Activated naive CD8-positive, alpha-beta T cell treated with anti-CD3 and anti-CD28 coated beads, Interleukin-2, amount 50 U/mL, for 16 hours (primary cell): ENCODE measurements at regions not wholly inside any gene's neighbourhood (a gene's known extent, or its start where the extent isn't known, plus 50 kb on each side); places are given as distances from the start of the nearest gene placed in this dataset.
"Not testable (repeated sequence)": the region's sequence is repeated elsewhere in the genome, so short reads cannot be mapped to it uniquely, and the experiment has no call there.

Source experiments
- DNase-seq: peaks from one replicate; pipeline ENCODE4 v3.0.0-alpha.2; 2020; ENCODE audit warnings: low read depth, low spot score

GRCh38 chr2:11877764-11878163 lies 131.3 kb downstream of the LPIN1 start:
- no peak for DNase-seq

DNA sequence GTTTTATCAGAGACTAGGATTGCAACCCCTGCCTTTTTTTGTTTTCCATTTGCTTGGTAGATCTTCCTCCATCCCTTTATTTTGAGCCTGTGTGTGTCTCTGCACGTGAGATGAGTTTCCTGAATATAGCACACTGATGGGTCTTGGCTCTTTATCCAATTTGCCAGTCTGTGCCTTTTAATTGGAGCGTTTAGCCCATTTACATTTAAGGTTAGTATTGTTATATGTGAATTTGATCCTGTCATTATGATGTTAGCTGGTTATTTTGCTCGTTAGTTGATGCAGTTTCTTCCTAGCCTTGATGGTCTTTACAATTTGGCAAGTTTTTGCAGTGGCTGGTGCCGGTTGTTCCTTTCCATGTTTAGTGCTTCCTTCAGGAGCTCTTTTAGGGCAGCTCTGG lies 138.8 kb downstream of the LPIN1 start:
- DNase-seq = not testable (repeated sequence)

GRCh38 chr2:11886899-11887298 lies 140.5 kb downstream of the LPIN1 start:
- DNase-seq = not testable (repeated sequence)

GRCh38 chr2:11889101-11889850 lies 142.8 kb downstream of the LPIN1 start:
- DNase-seq = no peak

DNA sequence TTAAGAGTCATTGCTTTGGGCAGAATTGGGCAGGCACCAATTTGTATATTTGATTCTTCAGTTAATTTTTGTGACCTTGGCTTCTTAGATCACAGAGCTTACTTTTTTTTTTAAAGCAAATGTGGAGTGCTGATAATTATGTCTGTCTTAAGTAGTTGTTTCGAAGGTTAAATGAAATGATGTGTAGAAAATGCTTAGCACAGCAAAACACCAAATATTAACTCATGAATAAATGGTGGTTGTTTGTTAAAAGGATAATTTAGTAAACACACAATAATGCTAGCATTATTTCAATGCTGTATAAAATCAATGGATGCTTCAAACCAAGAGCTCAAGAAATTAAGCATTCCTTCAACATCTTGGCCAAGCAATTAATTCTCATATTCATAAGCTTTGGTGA lies 143.4 kb downstream of the LPIN1 start:
- no peak for DNase-seq

GRCh38 chr2:11891028-11891427 lies 144.6 kb downstream of the LPIN1 start:
- DNase-seq = no peak

GRCh38 chr2:11891671-11892440 lies 145.4 kb downstream of the LPIN1 start:
- no peak for DNase-seq

DNA sequence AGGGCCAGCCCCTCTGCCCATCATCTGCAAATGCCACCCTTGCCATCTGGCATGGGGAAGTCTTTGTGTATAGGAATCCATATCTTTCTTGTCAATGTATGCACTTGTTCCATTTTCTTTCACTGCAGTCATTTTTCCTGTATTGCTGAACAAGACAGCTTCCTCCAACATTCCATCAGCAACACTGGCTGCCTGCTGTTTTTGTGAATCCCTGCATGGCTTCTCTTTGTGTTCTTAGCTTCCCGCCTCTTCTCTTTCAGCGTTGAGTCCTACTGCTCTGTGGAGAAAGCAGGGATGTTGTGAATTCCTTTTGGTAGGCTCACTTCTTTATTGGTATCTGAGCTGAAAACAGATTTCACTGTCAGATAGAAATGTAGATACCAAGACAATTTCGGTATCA lies 150.0 kb downstream of the LPIN1 start:
- DNase-seq = no peak

- DNase-seq = no peak
Measured at GRCh38 chr2:11898576-11898975, 152.1 kb downstream of the LPIN1 start.

DNA sequence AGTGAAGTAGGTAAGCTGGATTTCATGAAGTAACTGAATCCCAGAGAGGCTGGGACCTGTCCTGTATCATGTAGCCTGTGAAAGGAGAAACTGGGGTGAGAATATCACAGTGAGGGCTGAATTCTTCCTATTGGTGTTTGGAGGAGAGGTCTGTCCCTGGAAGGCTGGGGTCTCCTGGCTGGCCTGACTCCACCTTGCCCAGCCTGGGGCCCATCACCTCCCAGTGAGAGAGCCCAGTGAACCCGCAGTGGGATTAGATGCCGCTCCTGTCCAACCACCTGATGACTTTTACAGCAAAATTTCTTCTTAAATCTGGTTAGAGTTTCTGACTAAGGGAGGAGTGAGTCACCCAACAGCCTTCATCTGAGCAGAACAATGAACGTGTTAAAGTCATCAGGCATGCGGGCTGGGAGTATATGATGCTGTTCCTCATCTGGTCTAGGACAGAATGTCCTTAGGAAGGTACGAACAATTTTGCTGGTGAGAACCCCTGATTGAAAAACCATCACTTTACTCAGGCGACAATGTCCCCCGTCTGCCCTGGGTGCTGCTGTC lies 152.9 kb downstream of the LPIN1 start:
- no peak for DNase-seq

- DNase-seq = not testable (repeated sequence)
Measured at GRCh38 chr2:11900891-11901290, 154.5 kb downstream of the LPIN1 start.

GRCh38 chr2:11901351-11902069 lies 155.1 kb downstream of the LPIN1 start:
- DNase-seq = no peak

- DNase-seq = no peak
Measured at GRCh38 chr2:11903085-11903606, 156.7 kb downstream of the LPIN1 start.

GRCh38 chr2:11904029-11904428 lies 157.6 kb downstream of the LPIN1 start:
- DNase-seq = no peak

- DNase-seq = no peak
Measured at GRCh38 chr2:11904941-11905340, 158.5 kb downstream of the LPIN1 start.

DNA sequence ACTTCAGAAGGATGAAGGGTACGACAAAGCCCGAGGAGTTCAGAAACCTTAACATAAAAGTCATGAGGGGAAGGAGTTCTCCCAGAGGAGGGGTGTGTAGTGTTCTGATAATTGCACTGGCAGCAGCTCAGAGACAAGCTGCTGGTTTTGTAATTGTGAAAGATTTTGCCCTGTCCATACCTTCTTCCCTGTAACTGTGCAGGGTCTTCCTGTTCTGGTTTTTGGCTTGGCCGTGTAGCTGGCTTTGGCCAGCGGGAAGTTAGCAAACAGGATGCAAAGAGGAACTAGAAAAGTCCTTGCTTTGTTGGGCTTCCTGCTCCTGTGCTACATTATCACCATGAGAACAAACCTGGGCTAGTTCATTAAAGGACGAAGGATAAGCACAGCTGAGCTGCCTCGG lies 160.8 kb downstream of the LPIN1 start:
- DNase-seq = no peak

GRCh38 chr2:11910971-11911370 lies 164.5 kb downstream of the LPIN1 start:
- DNase-seq = no peak

DNA sequence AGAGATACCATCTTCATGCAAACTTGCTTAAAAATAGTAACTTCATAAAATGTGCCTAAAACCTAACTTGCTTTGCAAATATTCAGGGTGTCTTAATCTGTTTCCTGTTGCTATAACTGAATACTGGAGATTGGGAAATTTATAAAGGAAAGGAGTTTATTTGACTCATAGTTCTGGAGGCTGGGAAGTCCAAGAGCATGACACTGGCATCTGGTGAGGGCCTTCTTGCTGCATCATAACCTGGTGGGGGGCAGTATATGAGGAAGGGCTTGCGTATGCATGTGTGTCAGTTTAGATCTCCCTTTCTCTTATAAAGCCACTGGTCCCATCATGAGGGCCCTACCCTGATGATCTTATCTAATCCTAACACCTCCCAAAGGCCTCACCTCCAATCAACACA lies 166.5 kb downstream of the LPIN1 start:
- no peak for DNase-seq

DNA sequence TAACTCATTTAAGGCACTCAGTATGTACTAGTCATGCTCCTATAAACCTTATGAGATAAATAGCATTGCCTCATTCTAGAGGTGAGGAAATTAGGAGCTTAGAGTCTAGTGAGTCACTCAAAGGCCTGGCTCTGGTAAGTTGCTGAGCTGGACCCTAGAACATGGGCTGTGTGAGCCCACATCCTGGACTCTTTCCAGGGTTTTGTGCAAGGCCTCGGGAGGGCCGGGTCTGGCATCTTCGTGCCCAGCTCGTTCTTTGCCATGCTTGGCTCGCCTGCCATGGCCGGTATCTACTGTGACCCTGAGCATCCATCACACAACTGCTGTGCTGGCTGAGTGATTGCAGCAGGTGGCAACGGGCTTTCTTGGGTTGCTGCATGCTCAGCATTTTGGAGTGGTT lies 168.0 kb downstream of the LPIN1 start:
- DNase-seq = no peak

GRCh38 chr2:11915650-11916049 lies 169.2 kb downstream of the LPIN1 start:
- no peak for DNase-seq

DNA sequence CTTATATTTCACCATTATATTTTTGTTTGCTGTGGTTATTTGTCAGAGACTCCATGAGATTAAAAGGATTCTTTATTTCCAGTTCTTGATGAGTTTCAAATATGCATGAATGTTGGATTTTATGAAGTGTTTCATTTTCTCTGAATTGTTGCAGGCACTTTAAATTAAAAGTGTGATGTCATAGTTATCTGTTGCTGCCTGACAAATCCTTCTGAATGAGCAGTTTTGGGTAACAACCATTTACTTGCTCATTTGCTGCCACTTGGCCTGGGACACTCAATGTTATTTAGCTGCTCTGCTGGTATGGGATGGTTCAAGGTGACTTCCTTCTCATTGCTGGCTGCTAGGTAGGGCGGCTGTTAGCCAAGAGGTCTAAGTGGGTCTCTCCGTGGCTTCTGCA lies 173.5 kb downstream of the LPIN1 start:
- no peak for DNase-seq

DNA sequence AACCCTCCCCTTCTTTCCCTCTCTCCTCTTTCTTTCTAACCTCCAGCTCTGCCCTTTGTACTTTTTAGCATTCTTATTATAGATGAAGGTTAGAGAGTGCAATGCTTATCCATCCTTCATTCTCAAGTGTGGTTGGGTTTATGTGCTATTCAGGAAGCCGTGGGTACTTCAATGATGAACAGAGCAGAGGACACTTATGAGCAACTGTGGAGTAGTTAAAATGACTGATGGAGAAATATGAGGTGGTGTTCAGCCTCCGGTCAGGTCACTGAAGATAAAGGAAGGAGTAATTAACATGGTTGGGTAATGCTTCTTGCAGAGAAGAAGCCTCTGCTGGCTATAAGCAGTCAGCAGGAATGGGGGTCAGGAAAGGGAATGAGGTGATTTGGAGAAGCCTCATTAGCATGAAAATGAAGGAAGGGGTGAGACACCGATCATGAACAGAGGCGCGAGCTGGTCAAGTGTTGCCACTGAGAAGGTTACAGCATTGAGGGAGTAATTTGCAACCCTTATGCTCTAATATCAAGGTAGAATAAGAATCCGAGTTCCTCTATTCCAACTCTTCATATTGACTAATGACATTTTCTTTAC lies 174.7 kb downstream of the LPIN1 start:
- DNase-seq = no peak
